ENCODE measurements at regions not wholly inside any gene's neighbourhood (a gene's known extent, or its start where the extent isn't known, plus 50 kb on each side); places are given as distances from the start of the nearest gene placed in this dataset.

- TF ChIP-seq CTCF (IDR thresholded peaks at IDR 0.05) (no peak), EZH2 (IDR thresholded peaks at IDR 0.05; ENCODE audit: borderline replicate concordance, insufficient read depth, low read depth, low read length, poor library complexity, severe bottlenecking) (no peak)
These were observed 198.2 kb upstream of the ROBO2 start for GRCh38 chr3:76841747-76842146.
